Stomach (tissue), 4 donors: ENCODE measurements at regions not wholly inside any gene's neighbourhood (a gene's known extent, or its start where the extent isn't known, plus 50 kb on each side); places are given as distances from the start of the nearest gene placed in this dataset.

Source experiments
- CTCF ChIP-seq, 7 experiments: fragments of 450-650 bp in 4 of 7; fragments of 200-600 bp in 3 of 7; sonication (generic) in 3 of 7; IDR thresholded peaks; one replicate each; pipeline ENCODE4 v1.5.1; 2016 to 2019; ENCODE audit warnings: antibody characterized with exemption in 7 of 7, control low read depth in 2 of 7, mild to moderate bottlenecking in 1 of 7
- POLR2A ChIP-seq, 4 donors: fragments of 450-650 bp; IDR thresholded peaks; one replicate each; pipeline ENCODE4 v1.6.1; 2016; ENCODE audit warnings: antibody characterized with exemption in 4 of 4, control low read depth in 2 of 4, mild to moderate bottlenecking in 1 of 4, moderate library complexity in 1 of 4

- TF ChIP-seq CTCF (IDR thresholded peaks at IDR 0.05) (no peak), POLR2A (IDR thresholded peaks at IDR 0.05) (no peak)
Measured at GRCh38 chr3:126268866-126269265, 88.3 kb downstream of the KLF15 start.
